ENCODE measurements at regions not wholly inside any gene's neighbourhood (a gene's known extent, or its start where the extent isn't known, plus 50 kb on each side); places are given as distances from the start of the nearest gene placed in this dataset.

- TF ChIP-seq POLR2A (IDR thresholded peaks at IDR 0.05), result no peak
- TF ChIP-seq POLR2AphosphoS5 (IDR thresholded peaks at IDR 0.05), result no peak
Measured at GRCh38 chr7:85840554-85840953, 653.7 kb upstream of the SEMA3D start.

All from spleen (tissue), 3 donors.